ENCODE measurements at regions not wholly inside any gene's neighbourhood (a gene's known extent, or its start where the extent isn't known, plus 50 kb on each side); places are given as distances from the start of the nearest gene placed in this dataset.
"Not testable (repeated sequence)": the region's sequence is repeated elsewhere in the genome, so short reads cannot be mapped to it uniquely, and the experiment has no call there.

GRCh38 chr18:22504251-22505030 is 86.7 kb upstream of the CTAGE1 start:
- peak; percentile 73 for DNase-seq (ENCODE audit: low read depth)

GRCh38 chr18:22505141-22505591 is 87.5 kb upstream of the CTAGE1 start:
- peak; percentile 84 for DNase-seq (ENCODE audit: low read depth)

GRCh38 chr18:22507055-22507454 is 89.3 kb upstream of the CTAGE1 start:
- no peak for DNase-seq (ENCODE audit: low read depth)

GRCh38 chr18:22509423-22509822 is 91.7 kb upstream of the CTAGE1 start:
- DNase-seq (ENCODE audit: low read depth): no peak

- no peak for DNase-seq (ENCODE audit: low read depth)
These were observed 93.0 kb upstream of the CTAGE1 start for GRCh38 chr18:22510697-22511096.

- no peak for DNase-seq (ENCODE audit: low read depth)
These were observed 96.2 kb upstream of the CTAGE1 start for GRCh38 chr18:22513721-22514481.

GRCh38 chr18:22514655-22515054 is 96.9 kb upstream of the CTAGE1 start:
- DNase-seq (ENCODE audit: low read depth): no peak

- DNase-seq (ENCODE audit: low read depth): no peak
These were observed 97.5 kb upstream of the CTAGE1 start for GRCh38 chr18:22515250-22515649.

GRCh38 chr18:22517356-22517755 is 99.6 kb upstream of the CTAGE1 start:
- no peak for DNase-seq (ENCODE audit: low read depth)

- no peak for DNase-seq (ENCODE audit: low read depth)
These were observed 103.5 kb upstream of the CTAGE1 start for GRCh38 chr18:22521026-22521707.

- no peak for DNase-seq (ENCODE audit: low read depth)
These were observed 105.8 kb upstream of the CTAGE1 start for GRCh38 chr18:22523481-22523880.

- DNase-seq (ENCODE audit: low read depth): no peak
These were observed 107.1 kb upstream of the CTAGE1 start for GRCh38 chr18:22524783-22525182.

GRCh38 chr18:22525313-22525712 is 107.6 kb upstream of the CTAGE1 start:
- no peak for DNase-seq (ENCODE audit: low read depth)

- no peak for DNase-seq (ENCODE audit: low read depth)
These were observed 108.2 kb upstream of the CTAGE1 start for GRCh38 chr18:22525883-22526282.

- no peak for DNase-seq (ENCODE audit: low read depth)
These were observed 110.6 kb upstream of the CTAGE1 start for GRCh38 chr18:22528291-22528690.

- not testable (repeated sequence) for DNase-seq (ENCODE audit: low read depth)
These were observed 117.0 kb upstream of the CTAGE1 start for GRCh38 chr18:22534706-22535105.

- no peak for DNase-seq (ENCODE audit: low read depth)
These were observed 118.8 kb upstream of the CTAGE1 start for GRCh38 chr18:22536558-22536957.

GRCh38 chr18:22538426-22538825 is 120.7 kb upstream of the CTAGE1 start:
- DNase-seq (ENCODE audit: low read depth): peak; percentile 77

GRCh38 chr18:22539051-22539765 is 121.5 kb upstream of the CTAGE1 start:
- DNase-seq (ENCODE audit: low read depth): no peak

- DNase-seq (ENCODE audit: low read depth): no peak
These were observed 123.5 kb upstream of the CTAGE1 start for GRCh38 chr18:22541232-22541631.

GRCh38 chr18:22542406-22542835 is 124.7 kb upstream of the CTAGE1 start:
- DNase-seq (ENCODE audit: low read depth): peak; percentile 93

- DNase-seq (ENCODE audit: low read depth): no peak
These were observed 126.1 kb upstream of the CTAGE1 start for GRCh38 chr18:22543769-22544168.

Measured in EH (cell line).